Breast epithelium (tissue), 3 donors: ENCODE measurements at regions not wholly inside any gene's neighbourhood (a gene's known extent, or its start where the extent isn't known, plus 50 kb on each side); places are given as distances from the start of the nearest gene placed in this dataset.

Source experiments
- POLR2A ChIP-seq: fragments of 450-650 bp; IDR thresholded peaks from one replicate; pipeline ENCODE4 v1.6.1; 2016; ENCODE audit warnings: antibody characterized with exemption, mild to moderate bottlenecking, moderate library complexity
- POLR2AphosphoS5 ChIP-seq, 3 donors: sonication (generic); formaldehyde crosslinking; IDR thresholded peaks; one replicate each; pipeline ENCODE4 v1.6.1; 2017; ENCODE audit warnings: antibody characterized with exemption in 3 of 3
- TF ChIP-seq, protein P1 (sequence below), 3 donors: fragments of 450-650 bp; IDR thresholded peaks; one replicate each; pipeline ENCODE4 v1.5.1; 2016 to 2017; ENCODE audit warnings: antibody characterized with exemption in 3 of 3, mild to moderate bottlenecking in 3 of 3, moderate library complexity in 3 of 3

GRCh38 chr16:50948268-50948930 is 202.7 kb downstream of the SALL1 start:
- no peak for TF ChIP-seq POLR2A
- TF ChIP-seq POLR2AphosphoS5 (IDR thresholded peaks at IDR 0.05), result no peak
- TF ChIP-seq, protein P1, sequence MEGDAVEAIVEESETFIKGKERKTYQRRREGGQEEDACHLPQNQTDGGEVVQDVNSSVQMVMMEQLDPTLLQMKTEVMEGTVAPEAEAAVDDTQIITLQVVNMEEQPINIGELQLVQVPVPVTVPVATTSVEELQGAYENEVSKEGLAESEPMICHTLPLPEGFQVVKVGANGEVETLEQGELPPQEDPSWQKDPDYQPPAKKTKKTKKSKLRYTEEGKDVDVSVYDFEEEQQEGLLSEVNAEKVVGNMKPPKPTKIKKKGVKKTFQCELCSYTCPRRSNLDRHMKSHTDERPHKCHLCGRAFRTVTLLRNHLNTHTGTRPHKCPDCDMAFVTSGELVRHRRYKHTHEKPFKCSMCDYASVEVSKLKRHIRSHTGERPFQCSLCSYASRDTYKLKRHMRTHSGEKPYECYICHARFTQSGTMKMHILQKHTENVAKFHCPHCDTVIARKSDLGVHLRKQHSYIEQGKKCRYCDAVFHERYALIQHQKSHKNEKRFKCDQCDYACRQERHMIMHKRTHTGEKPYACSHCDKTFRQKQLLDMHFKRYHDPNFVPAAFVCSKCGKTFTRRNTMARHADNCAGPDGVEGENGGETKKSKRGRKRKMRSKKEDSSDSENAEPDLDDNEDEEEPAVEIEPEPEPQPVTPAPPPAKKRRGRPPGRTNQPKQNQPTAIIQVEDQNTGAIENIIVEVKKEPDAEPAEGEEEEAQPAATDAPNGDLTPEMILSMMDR (IDR thresholded peaks at IDR 0.05), result no peak
